ENCODE measurements at regions not wholly inside any gene's neighbourhood (a gene's known extent, or its start where the extent isn't known, plus 50 kb on each side); places are given as distances from the start of the nearest gene placed in this dataset.
A peak's percentile ranks its signal among the peaks of the same experiment; 100 is the strongest.

GRCh38 chr12:124502379-124502778, 65.0 kb downstream of the NCOR2 start:
- H3K4me1 ChIP-seq (ENCODE audit: control insufficient read depth, insufficient read depth, low read length, unreplicated experiment): peaks cover 21% of the 10 kb centered on the region
- no peak overlapping the region for H2AFZ ChIP-seq (ENCODE audit: low read length, unreplicated experiment)
- H3K36me3 ChIP-seq (ENCODE audit: insufficient read depth, low read length): no peaks in the 10 kb centered on the region
- H3K4me3 ChIP-seq (ENCODE audit: low read depth, low read length): no peak overlapping the region
- no peaks in the 10 kb centered on the region for H3K27me3 ChIP-seq (ENCODE audit: insufficient read depth, low read length)
- H3K79me2 ChIP-seq (ENCODE audit: control insufficient read depth, insufficient read depth, low read length, unreplicated experiment): peaks cover 45% of the 10 kb centered on the region
- H3K27ac ChIP-seq (ENCODE audit: low read depth, low read length): no peak overlapping the region

DNA sequence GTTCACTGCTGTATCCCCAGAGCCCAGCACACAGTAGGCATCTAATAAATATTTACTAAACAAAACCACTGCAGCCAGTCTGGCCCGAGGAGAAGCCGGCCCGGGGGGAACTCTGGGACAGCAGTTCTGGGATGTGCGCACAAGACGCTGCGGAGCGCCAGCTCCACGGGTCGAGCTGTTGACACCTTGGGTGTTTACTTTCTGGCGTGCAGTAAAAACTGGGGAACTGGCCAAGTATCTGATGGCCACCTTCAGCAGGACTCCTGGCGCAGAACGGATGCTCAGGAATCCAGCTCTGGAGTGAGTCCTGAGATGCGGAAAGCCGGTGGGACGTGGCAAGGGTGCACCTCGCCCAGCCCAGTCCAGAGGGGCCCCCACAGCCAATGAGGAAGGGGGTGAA, 65.6 kb downstream of the NCOR2 start:
- Histone ChIP-seq H3K4me1 (ENCODE audit: control insufficient read depth, insufficient read depth, low read length, unreplicated experiment) (peaks cover 26% of the 10 kb centered on the region), H3K79me2 (ENCODE audit: control insufficient read depth, insufficient read depth, low read length, unreplicated experiment) (peaks cover 48% of the 10 kb centered on the region), H3K27ac (ENCODE audit: low read depth, low read length) (no peak overlapping the region), H3K36me3 (ENCODE audit: insufficient read depth, low read length) (no peaks in the 10 kb centered on the region), H3K4me3 (ENCODE audit: low read depth, low read length) (no peak overlapping the region), H3K27me3 (ENCODE audit: insufficient read depth, low read length) (no peaks in the 10 kb centered on the region), H2AFZ (ENCODE audit: low read length, unreplicated experiment) (no peak overlapping the region)

GRCh38 chr12:124501112-124501561, 66.3 kb downstream of the NCOR2 start:
- Histone ChIP-seq H3K27ac (ENCODE audit: low read depth, low read length) (no peak overlapping the region), H2AFZ (ENCODE audit: low read length, unreplicated experiment) (no peak overlapping the region)

DNA sequence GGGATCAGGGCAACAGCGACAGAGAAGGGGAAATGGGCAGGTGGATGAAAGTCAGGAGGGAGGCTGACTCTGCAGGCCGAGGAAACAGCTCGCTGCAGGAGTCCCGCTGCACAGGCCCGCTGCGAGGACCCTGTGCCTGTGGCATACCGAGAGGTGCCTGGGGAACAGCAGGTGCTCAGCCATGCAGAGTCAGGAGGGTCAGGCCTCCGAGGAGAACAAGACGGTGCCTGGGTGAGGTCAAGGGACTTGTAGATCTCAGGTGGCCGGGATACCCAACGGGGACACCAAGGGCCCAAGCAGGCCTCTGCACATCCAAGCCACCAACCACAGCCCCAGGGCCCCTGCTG, 67.5 kb downstream of the NCOR2 start:
- Histone ChIP-seq H3K79me2 (ENCODE audit: control insufficient read depth, insufficient read depth, low read length, unreplicated experiment) (peaks cover 52% of the 10 kb centered on the region), H3K27ac (ENCODE audit: low read depth, low read length) (no peak overlapping the region), H3K4me1 (ENCODE audit: control insufficient read depth, insufficient read depth, low read length, unreplicated experiment) (peaks cover 28% of the 10 kb centered on the region), H2AFZ (ENCODE audit: low read length, unreplicated experiment) (no peak overlapping the region), H3K36me3 (ENCODE audit: insufficient read depth, low read length) (no peaks in the 10 kb centered on the region), H3K4me3 (ENCODE audit: low read depth, low read length) (no peak overlapping the region), H3K27me3 (ENCODE audit: insufficient read depth, low read length) (no peaks in the 10 kb centered on the region)

More at GRCh38 chr12:124501112-124501561, 66.3 kb downstream of the NCOR2 start:
- H3K36me3 ChIP-seq (ENCODE audit: insufficient read depth, low read length): no peaks in the 10 kb centered on the region
- H3K79me2 ChIP-seq (ENCODE audit: control insufficient read depth, insufficient read depth, low read length, unreplicated experiment): peaks cover 52% of the 10 kb centered on the region
- no peaks in the 10 kb centered on the region for H3K27me3 ChIP-seq (ENCODE audit: insufficient read depth, low read length)
- no peak overlapping the region for H3K4me3 ChIP-seq (ENCODE audit: low read depth, low read length)
- peaks cover 28% of the 10 kb centered on the region for H3K4me1 ChIP-seq (ENCODE audit: control insufficient read depth, insufficient read depth, low read length, unreplicated experiment)

DNA sequence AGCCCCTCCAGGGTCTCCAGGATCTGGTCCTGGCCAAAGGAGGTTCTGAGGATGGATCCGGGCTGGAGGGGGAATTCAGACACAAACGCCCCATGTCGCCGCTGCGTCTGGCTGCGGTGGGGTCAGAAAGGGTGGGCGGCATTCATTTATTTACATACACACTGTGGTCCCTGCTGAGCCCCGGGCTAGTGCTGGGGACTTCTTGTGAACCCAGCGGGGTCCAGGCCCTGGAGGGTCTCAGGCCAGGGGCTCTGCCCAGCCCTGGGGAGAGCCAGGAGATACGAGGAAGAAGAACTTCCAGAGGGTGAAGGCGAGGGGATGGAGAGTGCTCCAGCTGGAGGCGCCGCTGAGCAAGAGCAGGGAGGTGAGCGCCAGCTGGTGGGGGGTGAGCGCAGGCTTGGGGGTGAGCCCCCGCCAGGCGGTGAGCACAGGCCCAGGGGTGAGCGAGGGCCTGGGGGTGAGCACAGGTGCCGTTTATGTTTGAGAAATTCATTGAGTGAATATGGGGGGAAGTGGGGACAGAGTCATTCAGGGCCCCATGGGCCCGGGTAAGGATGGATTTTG, 68.1 kb downstream of the NCOR2 start:
- Histone ChIP-seq H3K4me1 (ENCODE audit: control insufficient read depth, insufficient read depth, low read length, unreplicated experiment) (peaks cover 28% of the 10 kb centered on the region), H2AFZ (ENCODE audit: low read length, unreplicated experiment) (no peak overlapping the region), H3K27ac (ENCODE audit: low read depth, low read length) (peak overlapping the region; percentile 79; the same call in 1 of the 2 replicates), H3K27me3 (ENCODE audit: insufficient read depth, low read length) (no peaks in the 10 kb centered on the region), H3K36me3 (ENCODE audit: insufficient read depth, low read length) (no peaks in the 10 kb centered on the region), H3K4me3 (ENCODE audit: low read depth, low read length) (no peak overlapping the region), H3K79me2 (ENCODE audit: control insufficient read depth, insufficient read depth, low read length, unreplicated experiment) (peaks cover 48% of the 10 kb centered on the region)

DNA sequence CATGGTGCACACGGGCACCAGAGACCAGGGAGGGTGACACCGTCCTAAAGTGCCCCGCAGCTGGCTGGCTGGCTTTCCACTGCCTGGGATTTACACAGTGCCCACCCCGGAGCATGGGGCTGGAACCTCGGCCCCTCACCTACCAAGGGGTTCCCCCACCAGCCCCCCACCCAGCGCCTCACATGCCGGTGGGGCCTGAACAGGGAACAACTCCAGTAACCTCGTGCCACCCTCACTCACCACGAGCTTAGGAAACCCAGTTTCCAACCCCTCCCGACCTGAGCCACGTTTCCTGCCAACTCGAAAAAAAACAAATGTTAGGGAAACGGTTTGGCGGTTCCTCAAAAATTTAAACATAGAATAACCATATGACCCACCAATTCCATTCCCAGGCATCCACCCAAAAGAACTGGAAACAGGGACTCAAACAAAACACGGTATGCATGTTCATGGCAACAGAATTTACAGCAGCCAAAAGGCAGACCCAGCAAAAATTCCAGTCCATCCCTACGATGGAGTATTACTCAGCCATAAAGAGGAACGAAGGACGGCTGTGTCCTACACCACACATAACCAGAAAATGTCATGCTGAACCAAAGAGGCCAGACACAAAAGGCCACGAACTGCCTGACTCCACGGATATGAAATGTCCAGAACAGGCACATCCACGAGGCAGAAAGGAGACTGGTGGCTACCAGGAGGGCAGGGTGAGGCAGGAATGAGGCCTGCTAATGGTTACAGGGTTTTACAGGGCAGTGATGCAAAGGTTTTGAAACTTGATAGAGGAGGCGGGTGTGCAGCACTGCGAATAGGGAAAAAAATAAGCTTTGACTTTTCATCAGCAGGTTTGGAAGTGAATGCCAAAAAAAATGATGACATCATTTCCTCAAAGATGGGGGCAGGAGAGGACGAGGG, 68.9 kb downstream of the NCOR2 start:
- Histone ChIP-seq H2AFZ (ENCODE audit: low read length, unreplicated experiment) (no peak overlapping the region), H3K4me3 (ENCODE audit: low read depth, low read length) (no peak overlapping the region), H3K27ac (ENCODE audit: low read depth, low read length) (peak overlapping the region; percentile 79), H3K79me2 (ENCODE audit: control insufficient read depth, insufficient read depth, low read length, unreplicated experiment) (peaks cover 46% of the 10 kb centered on the region), H3K4me1 (ENCODE audit: control insufficient read depth, insufficient read depth, low read length, unreplicated experiment) (peaks cover 28% of the 10 kb centered on the region), H3K36me3 (ENCODE audit: insufficient read depth, low read length) (no peaks in the 10 kb centered on the region), H3K27me3 (ENCODE audit: insufficient read depth, low read length) (no peaks in the 10 kb centered on the region)

GRCh38 chr12:124497658-124498057, 69.8 kb downstream of the NCOR2 start:
- Histone ChIP-seq H3K4me1 (ENCODE audit: control insufficient read depth, insufficient read depth, low read length, unreplicated experiment) (peaks cover 28% of the 10 kb centered on the region), H3K27ac (ENCODE audit: low read depth, low read length) (peak overlapping the region; percentile 79), H3K79me2 (ENCODE audit: control insufficient read depth, insufficient read depth, low read length, unreplicated experiment) (peaks cover 48% of the 10 kb centered on the region), H3K36me3 (ENCODE audit: insufficient read depth, low read length) (no peaks in the 10 kb centered on the region), H3K4me3 (ENCODE audit: low read depth, low read length) (no peak overlapping the region), H3K27me3 (ENCODE audit: insufficient read depth, low read length) (no peaks in the 10 kb centered on the region), H2AFZ (ENCODE audit: low read length, unreplicated experiment) (no peak overlapping the region)

DNA sequence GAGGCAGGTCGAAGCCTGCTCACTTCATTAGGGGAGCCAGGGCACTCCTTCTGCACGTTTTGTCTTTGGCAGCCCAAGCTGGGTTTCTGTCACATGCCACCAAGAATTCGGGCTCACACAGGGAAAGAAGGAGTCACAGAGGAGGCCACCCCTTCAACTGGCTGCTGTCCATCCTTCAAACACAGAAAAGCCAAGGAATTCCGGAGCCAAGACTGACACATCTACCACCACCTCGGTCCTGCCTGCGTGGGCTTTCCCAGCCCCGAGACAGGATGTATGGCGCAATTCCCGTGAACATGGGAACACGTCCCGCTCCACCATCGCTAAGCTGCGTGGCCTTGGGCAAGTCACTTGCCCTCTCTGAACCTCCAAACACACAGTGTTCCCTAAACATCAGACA, 70.4 kb downstream of the NCOR2 start:
- peaks cover 50% of the 10 kb centered on the region for H3K79me2 ChIP-seq (ENCODE audit: control insufficient read depth, insufficient read depth, low read length, unreplicated experiment)
- H3K27ac ChIP-seq (ENCODE audit: low read depth, low read length): peak overlapping the region; percentile 79
- H2AFZ ChIP-seq (ENCODE audit: low read length, unreplicated experiment): no peak overlapping the region
- no peak overlapping the region for H3K4me3 ChIP-seq (ENCODE audit: low read depth, low read length)
- peaks cover 28% of the 10 kb centered on the region for H3K4me1 ChIP-seq (ENCODE audit: control insufficient read depth, insufficient read depth, low read length, unreplicated experiment)
- no peaks in the 10 kb centered on the region for H3K36me3 ChIP-seq (ENCODE audit: insufficient read depth, low read length)
- H3K27me3 ChIP-seq (ENCODE audit: insufficient read depth, low read length): no peaks in the 10 kb centered on the region

GRCh38 chr12:124496584-124496983, 70.8 kb downstream of the NCOR2 start:
- Histone ChIP-seq H3K27ac (ENCODE audit: low read depth, low read length) (peak overlapping the region; percentile 79), H3K27me3 (ENCODE audit: insufficient read depth, low read length) (no peaks in the 10 kb centered on the region), H3K4me1 (ENCODE audit: control insufficient read depth, insufficient read depth, low read length, unreplicated experiment) (peaks cover 28% of the 10 kb centered on the region), H2AFZ (ENCODE audit: low read length, unreplicated experiment) (no peak overlapping the region), H3K79me2 (ENCODE audit: control insufficient read depth, insufficient read depth, low read length, unreplicated experiment) (peaks cover 51% of the 10 kb centered on the region), H3K4me3 (ENCODE audit: low read depth, low read length) (no peak overlapping the region), H3K36me3 (ENCODE audit: insufficient read depth, low read length) (no peaks in the 10 kb centered on the region)

DNA sequence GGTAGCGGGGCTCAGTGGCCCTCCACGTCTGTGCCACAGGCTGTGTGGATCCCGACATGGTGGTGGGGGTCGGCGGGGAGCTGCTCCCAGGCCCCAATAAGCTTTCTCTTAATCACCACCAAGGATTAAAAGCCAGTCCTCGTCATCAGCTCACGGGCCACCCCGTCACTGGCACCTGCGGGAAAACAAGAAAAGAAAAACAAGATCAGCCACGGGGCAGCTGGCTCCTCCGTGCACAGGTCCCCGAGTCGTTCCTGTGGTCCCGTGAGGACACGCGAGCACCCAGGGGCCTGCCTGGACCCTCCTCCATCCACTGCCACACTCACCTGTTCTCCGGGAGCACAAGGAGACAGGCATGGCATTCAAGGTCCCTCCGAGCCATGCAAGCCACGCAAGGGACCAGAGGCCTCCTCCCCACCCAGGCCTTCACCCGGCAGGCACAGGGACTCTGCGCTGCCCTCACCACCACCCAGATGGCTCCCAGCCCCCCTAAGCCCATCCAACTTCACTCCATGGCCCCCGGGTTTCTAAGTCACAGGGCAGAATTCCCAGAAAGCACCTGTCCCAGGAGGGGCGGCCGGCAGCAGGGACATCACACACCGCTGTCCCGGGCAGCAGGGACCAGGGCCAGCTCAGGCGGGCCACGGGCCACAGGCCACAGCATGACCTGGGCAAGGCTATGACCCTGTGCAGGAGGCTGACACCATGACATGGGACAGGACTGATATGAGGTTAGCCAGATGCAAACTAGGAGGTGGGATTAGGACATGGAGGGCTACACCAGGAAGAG, 72.0 kb downstream of the NCOR2 start:
- no peaks in the 10 kb centered on the region for H3K27me3 ChIP-seq (ENCODE audit: insufficient read depth, low read length)
- no peak overlapping the region for H3K27ac ChIP-seq (ENCODE audit: low read depth, low read length)
- H3K36me3 ChIP-seq (ENCODE audit: insufficient read depth, low read length): no peaks in the 10 kb centered on the region
- peaks cover 28% of the 10 kb centered on the region for H3K4me1 ChIP-seq (ENCODE audit: control insufficient read depth, insufficient read depth, low read length, unreplicated experiment)
- peaks cover 53% of the 10 kb centered on the region for H3K79me2 ChIP-seq (ENCODE audit: control insufficient read depth, insufficient read depth, low read length, unreplicated experiment)
- no peak overlapping the region for H3K4me3 ChIP-seq (ENCODE audit: low read depth, low read length)
- H2AFZ ChIP-seq (ENCODE audit: low read length, unreplicated experiment): no peak overlapping the region
